ENCODE measurements at regions not wholly inside any gene's neighbourhood (a gene's known extent, or its start where the extent isn't known, plus 50 kb on each side); places are given as distances from the start of the nearest gene placed in this dataset.

DNA sequence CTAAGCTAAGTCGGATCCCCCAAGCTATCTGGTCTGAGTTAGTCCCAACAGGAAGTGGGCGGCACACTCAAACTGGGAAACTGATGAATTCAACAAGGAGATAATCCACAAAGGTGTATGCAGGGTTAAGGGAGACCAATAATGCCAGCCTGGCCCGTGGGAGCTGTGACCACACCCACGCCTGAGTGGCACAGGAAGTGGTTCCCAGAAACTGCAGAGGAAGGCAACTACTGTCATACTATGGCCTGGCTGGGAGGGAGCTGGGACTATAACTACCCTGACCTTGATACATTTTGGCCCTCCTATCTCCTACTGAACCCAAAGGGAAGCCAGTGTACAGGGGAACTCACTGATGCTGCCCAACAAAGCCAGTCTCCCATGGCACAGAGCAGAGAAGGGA lies 85.5 kb upstream of the TDRD3 start:
- ChIA-PET CTCF (interaction anchor here (1.1 to 1.7 kb wide), 4 partner anchors 9 to 24 kb away, joined by 3 read pairs; no protein-coding TSS in a partner anchor), POLR2A (no interaction called here)
- DNase-seq (ENCODE audit: extremely low spot score): no peak
- no peak for TF ChIP-seq CTCF (IDR thresholded peaks at IDR 0.05; ENCODE audit: control extremely low read depth, extremely low read depth, low read depth, missing control alignments)

DNA sequence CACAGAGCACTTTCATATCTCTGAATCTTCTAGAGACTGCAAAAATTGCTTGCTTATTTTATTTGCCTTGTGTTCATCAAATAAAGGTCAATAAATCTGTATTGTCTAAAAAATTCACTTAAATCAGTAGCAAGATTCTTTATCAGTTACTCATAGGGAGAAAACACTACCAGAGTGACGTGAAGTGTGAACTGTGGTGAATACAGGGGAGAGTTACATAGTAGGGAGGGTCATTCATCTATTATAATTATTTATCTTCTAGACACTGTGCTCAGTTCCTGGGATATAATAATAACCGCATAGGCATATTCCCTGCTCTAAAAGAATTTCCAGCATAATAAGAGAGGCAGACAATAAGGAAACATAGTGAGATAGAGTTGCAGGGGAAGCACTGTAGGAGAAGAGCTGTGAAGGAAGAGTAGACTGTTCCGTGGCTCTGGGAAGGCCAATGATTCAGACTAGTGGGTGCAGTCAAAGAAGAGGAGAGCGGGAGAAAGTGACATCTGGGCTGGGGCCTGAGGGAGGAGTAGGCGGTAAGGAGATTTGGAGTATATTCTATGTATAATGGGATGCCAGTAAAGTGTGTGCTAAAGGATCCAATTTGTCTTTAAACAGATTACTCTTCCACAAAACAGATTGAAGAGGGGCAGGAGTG lies 84.0 kb upstream of the TDRD3 start:
- no peak for TF ChIP-seq CTCF (IDR thresholded peaks at IDR 0.05; ENCODE audit: control extremely low read depth, extremely low read depth, low read depth, missing control alignments)
- ChIA-PET CTCF (interaction anchor here (0.8 to 1.1 kb wide), 2 partner anchors 30 to 31 kb away, joined by 3 read pairs; no protein-coding TSS in a partner anchor), POLR2A (no interaction called here)
- DNase-seq (ENCODE audit: extremely low spot score): no peak

DNA sequence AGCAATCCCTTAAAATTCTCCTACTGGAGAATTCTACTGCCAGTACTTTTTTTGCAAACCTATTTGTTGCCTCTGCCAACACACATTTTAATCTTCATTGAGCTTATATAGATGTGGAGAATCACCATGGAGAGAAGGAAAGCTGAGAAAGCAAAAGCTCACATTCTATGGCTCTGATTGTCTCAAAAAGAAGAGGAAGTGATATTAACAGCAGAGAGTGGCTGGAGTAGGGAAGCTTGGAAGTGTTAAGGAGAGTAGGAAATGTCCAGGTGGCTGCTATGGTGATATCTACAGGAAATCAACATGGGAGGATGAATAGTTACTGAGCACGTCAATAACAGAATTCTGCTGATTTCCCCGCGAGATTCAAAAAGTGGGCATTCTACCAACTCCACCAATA lies 78.8 kb upstream of the TDRD3 start:
- no peak for DNase-seq (ENCODE audit: extremely low spot score)
- ChIA-PET CTCF (interaction anchor here (1.2 kb wide), 1 partner anchor 11 kb away, joined by 3 read pairs; no protein-coding TSS in a partner anchor), POLR2A (no interaction called here)
- no peak for TF ChIP-seq CTCF (IDR thresholded peaks at IDR 0.05; ENCODE audit: control extremely low read depth, extremely low read depth, low read depth, missing control alignments)

- no peak for TF ChIP-seq CTCF (IDR thresholded peaks at IDR 0.05; ENCODE audit: control extremely low read depth, extremely low read depth, low read depth, missing control alignments)
- POLR2A ChIA-PET: no interaction called here
- no peak for DNase-seq (ENCODE audit: extremely low spot score)
- CTCF ChIA-PET: interaction anchor here (1.0 kb wide), 1 partner anchor 12 kb away, joined by 3 read pairs; no protein-coding TSS in a partner anchor
These were observed 72.9 kb upstream of the TDRD3 start for GRCh38 chr13:60324131-60324530.

- no peak for TF ChIP-seq CTCF (IDR thresholded peaks at IDR 0.05; ENCODE audit: control extremely low read depth, extremely low read depth, low read depth, missing control alignments)
- no peak for DNase-seq (ENCODE audit: extremely low spot score)
- ChIA-PET POLR2A (no interaction called here), CTCF (interaction anchor here (0.9 to 1.5 kb wide), 5 partner anchors 9 to 19 kb away, joined by 3 to 5 read pairs (median 3); no protein-coding TSS in a partner anchor)
These were observed 70.7 kb upstream of the TDRD3 start for GRCh38 chr13:60326273-60326672.

DNA sequence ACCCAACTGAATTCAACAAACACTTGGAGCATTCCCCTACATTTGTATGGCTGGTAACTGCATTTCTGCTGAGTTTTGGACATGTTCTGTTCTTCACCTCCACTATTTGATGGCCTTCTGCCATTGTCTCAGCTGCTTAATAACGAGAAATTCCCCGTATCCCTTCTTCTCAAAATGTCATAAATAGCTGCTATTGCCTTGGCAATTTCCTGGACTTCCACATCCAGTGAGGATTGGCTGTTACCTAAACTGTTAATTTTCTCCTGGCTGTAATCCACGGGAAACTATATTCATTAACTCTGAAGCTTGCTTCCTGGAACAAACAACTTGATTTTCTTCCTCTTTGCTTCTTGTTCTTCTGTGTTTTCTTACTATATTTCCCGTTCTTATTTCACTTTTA lies 69.5 kb upstream of the TDRD3 start:
- POLR2A ChIA-PET: no interaction called here
- no peak for DNase-seq (ENCODE audit: extremely low spot score)
- no peak for TF ChIP-seq CTCF (IDR thresholded peaks at IDR 0.05; ENCODE audit: control extremely low read depth, extremely low read depth, low read depth, missing control alignments)
- CTCF ChIA-PET: interaction anchor here (1.0 to 3.4 kb wide), 5 partner anchors 17 to 934 kb away, joined by 3 to 22 read pairs (median 3); no protein-coding TSS in a partner anchor
